Activated T-helper 2 cell treated with anti-CD3 and anti-CD28 coated beads, Interferon-gamma antibody, Interleukin-2, Interleukin-4, amounts not matched to agents 10 μg/mL and 5 μg/mL and 100 μg/mL, durations not matched to agents 14 hours and 24 hours and 36 hours (primary cell): ENCODE measurements at regions not wholly inside any gene's neighbourhood (a gene's known extent, or its start where the extent isn't known, plus 50 kb on each side); places are given as distances from the start of the nearest gene placed in this dataset.

ENCODE experiments used
- DNase-seq: peaks from one replicate; pipeline ENCODE4 v3.0.0; 2021; ENCODE audit warnings: low spot score
- H3K27ac Mint-ChIP-seq: one replicate; pipeline ENCODE4 v1.8.0; 2021; ENCODE audit warnings: mixed read lengths
- H3K27me3 Mint-ChIP-seq: one replicate; pipeline ENCODE4 v1.8.0; 2021; ENCODE audit warnings: low read depth, mixed read lengths
- H3K36me3 Mint-ChIP-seq: one replicate; pipeline ENCODE4 v1.8.0; 2021; ENCODE audit warnings: low read depth, mixed read lengths
- H3K4me1 Mint-ChIP-seq: one replicate; pipeline ENCODE4 v1.8.0; 2021; ENCODE audit warnings: low read depth, mixed read lengths
- H3K4me3 Mint-ChIP-seq: one replicate; pipeline ENCODE4 v1.8.0; 2021; ENCODE audit warnings: low read depth, mild to moderate bottlenecking, moderate library complexity, mixed read lengths
- H3K9me3 Mint-ChIP-seq: one replicate; pipeline ENCODE4 v1.8.0; 2021; ENCODE audit warnings: mixed read lengths
- intact Hi-C: fragments of 100-400 bp; cut with micrococcal nuclease; formaldehyde crosslinking; loops from one replicate; pipeline ENCODE4 v1.15.1; 2023

DNA sequence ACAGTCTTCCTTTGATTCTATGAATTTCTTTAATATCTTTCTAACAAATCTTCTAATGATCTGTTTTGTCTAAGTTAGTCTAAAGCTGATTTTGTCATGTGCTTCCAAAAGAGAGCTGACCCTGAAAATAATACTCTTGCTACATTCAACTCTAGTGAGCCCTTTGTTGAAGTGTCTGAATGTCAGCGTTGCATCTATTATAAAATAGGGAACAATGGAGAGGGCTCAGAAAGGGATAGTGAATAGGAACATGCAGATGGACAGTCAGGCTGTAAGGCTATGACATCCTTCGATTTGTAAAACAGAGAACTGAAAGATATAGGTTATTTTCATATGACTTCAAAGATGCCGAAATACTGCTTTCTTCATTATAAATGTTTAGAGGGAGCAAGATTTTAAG is 304.5 kb downstream of the GALC start:
- H3K4me3 Mint-ChIP-seq, result no peak overlapping the region
- intact Hi-C loops, result no loop called here
- no peak for DNase-seq
- H3K27me3 Mint-ChIP-seq, result no peaks in the 10 kb centered on the region
- no peaks in the 10 kb centered on the region for H3K4me1 Mint-ChIP-seq
- H3K36me3 Mint-ChIP-seq, result no peaks in the 10 kb centered on the region
- no peaks in the 10 kb centered on the region for H3K9me3 Mint-ChIP-seq
- no peak overlapping the region for H3K27ac Mint-ChIP-seq

DNA sequence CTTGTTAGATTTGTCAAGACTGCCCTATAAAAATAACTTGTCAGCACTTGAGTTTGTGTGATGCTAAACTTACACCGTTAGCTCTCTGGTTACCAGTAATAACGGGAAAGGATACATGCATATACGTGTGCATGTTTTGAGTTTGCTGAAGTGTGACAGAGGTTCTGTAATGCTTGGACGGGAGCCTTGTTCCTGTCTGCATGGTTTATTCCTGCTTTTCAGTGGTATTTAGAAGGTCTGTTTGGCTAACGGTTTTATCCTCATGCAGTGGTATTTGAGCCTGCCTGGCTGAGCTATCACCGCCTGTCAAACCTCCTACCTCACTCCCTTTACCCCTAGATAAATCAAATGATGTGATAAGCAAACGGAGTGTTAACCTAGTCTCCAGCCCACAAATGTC is 305.6 kb downstream of the GALC start:
- Mint-ChIP-seq H3K27ac (no peak overlapping the region), H3K36me3 (no peaks in the 10 kb centered on the region), H3K9me3 (no peaks in the 10 kb centered on the region), H3K27me3 (no peaks in the 10 kb centered on the region), H3K4me1 (no peaks in the 10 kb centered on the region), H3K4me3 (no peak overlapping the region)
- intact Hi-C loops, result no loop called here
- no peak for DNase-seq

DNA sequence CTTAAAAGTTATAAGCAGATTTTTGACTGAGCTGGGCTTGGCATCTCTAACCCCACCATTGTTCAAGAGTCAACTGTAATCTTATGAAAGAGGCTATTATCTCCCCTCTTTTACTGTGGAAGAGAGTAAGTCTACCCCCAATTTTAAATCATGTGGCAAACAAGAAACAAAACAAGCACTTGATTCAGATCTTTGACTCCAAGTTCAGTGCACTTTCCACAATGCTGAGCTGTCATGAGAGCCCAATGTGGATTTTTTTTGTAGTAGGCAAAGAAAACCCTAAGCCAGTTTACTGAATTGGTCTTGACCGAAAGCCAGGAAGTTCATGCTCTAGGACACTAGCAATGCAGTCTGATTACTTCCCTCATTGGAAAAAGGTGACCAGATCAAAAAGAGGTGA is 306.2 kb downstream of the GALC start:
- no peak overlapping the region for H3K4me3 Mint-ChIP-seq
- no peaks in the 10 kb centered on the region for H3K4me1 Mint-ChIP-seq

DNA sequence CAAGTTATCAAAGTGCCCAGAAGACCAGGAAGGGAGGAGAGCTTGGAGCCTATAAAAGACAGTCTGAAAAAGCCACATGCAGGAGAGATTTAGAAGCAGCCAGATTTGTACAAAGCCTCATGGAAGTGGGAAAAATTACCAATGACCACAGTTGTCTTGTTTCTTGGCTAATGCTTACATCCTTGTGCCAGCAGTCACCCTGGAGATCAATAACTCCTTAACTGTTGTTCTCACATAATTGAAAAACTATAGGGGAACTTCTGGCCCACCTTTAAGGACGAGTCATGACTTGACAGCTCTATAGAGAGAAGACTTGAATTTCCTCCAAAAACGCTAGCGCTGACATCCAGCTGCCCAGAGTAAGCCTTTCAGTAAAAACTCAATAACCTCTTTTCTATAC is 313.1 kb downstream of the GALC start:
- Mint-ChIP-seq H3K27ac (no peak overlapping the region), H3K36me3 (no peaks in the 10 kb centered on the region), H3K9me3 (no peaks in the 10 kb centered on the region), H3K4me1 (no peaks in the 10 kb centered on the region), H3K27me3 (no peaks in the 10 kb centered on the region), H3K4me3 (no peak overlapping the region)
- intact Hi-C loops, result no loop called here
- DNase-seq, result no peak

More for the DNA sequence above, 306.2 kb downstream of the GALC start:
- H3K36me3 Mint-ChIP-seq, result no peaks in the 10 kb centered on the region
- DNase-seq, result no peak
- no peaks in the 10 kb centered on the region for H3K9me3 Mint-ChIP-seq
- H3K27ac Mint-ChIP-seq, result no peak overlapping the region
- no peaks in the 10 kb centered on the region for H3K27me3 Mint-ChIP-seq
- intact Hi-C loops, result no loop called here

DNA sequence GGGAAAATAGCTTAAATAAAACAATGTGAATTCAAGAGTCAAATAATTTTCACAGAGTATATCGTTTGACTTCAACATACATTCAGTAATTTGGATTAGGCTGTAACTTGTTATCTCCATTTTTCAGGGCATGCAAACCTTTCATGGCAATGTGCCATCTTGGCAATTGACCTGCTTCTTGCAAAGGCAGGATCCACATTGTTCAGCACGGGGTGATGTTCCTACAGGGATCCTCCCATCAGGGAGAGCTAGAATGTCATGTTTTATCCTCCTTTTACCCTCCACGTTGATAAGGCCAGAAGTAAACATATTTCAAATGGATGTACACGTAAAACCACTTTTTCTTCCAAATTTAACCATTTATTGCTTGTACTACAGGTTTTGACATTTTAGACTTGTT is 314.4 kb downstream of the GALC start:
- H3K9me3 Mint-ChIP-seq, result no peaks in the 10 kb centered on the region
- intact Hi-C loops, result no loop called here
- no peak overlapping the region for H3K27ac Mint-ChIP-seq
- no peaks in the 10 kb centered on the region for H3K36me3 Mint-ChIP-seq
- H3K27me3 Mint-ChIP-seq, result no peaks in the 10 kb centered on the region
- H3K4me1 Mint-ChIP-seq, result no peaks in the 10 kb centered on the region
- no peak overlapping the region for H3K4me3 Mint-ChIP-seq
- no peak for DNase-seq

DNA sequence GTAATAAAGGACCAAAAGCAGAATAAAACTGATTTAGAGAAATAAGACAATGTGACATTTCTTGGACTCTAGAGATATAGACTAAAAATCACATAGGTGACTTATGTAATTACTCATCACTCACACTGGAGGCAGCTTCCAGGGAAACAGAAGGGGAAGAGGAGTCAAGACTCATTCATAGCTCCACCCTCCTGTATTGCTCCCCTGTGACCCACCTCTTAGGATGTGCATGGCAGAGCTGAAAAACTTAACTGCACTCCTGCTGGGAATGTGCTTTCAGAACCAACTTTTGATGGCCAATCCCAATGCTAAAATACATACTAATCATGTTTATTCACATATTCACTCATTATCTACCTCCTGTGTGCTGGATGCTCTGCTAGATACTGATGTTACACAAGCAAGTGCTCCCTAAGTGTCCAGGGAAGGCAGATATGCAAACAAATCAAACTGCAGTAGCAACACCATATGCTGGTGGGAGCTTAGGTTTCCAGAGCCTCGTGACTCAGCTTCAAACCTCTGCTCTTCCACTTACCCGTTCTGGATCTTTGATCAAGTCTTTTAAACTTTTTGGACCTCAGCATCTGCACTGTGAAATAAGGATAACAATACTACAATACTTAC is 316.1 kb downstream of the GALC start:
- Mint-ChIP-seq H3K27me3 (no peaks in the 10 kb centered on the region), H3K9me3 (no peaks in the 10 kb centered on the region), H3K36me3 (no peaks in the 10 kb centered on the region), H3K27ac (no peak overlapping the region), H3K4me3 (no peak overlapping the region), H3K4me1 (no peaks in the 10 kb centered on the region)
- DNase-seq, result no peak
- intact Hi-C loops, result no loop called here

DNA sequence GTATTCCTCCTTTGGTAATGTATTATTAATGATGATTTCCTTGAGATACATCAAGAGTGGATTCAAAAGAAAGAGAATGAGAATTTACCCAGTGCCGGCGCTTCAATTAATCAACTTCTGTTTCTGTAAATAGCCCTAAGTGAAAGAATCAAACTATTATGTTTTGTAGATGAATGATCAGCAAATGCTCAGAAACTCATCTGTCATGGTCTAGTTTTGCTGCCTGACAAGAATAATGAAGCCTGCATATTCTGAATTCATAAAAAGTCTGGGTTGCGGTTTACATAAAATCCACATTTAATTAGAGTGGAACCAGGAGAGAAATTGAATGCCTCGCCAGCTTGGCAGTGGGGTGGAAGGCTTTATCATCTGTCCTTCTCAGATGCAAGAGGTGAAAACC is 325.3 kb downstream of the GALC start:
- intact Hi-C loops, result no loop called here
- DNase-seq, result no peak
- no peaks in the 10 kb centered on the region for H3K27me3 Mint-ChIP-seq
- no peaks in the 10 kb centered on the region for H3K36me3 Mint-ChIP-seq
- H3K4me3 Mint-ChIP-seq, result no peak overlapping the region
- H3K9me3 Mint-ChIP-seq, result peaks cover 4% of the 10 kb centered on the region
- no peaks in the 10 kb centered on the region for H3K4me1 Mint-ChIP-seq
- no peak overlapping the region for H3K27ac Mint-ChIP-seq

DNA sequence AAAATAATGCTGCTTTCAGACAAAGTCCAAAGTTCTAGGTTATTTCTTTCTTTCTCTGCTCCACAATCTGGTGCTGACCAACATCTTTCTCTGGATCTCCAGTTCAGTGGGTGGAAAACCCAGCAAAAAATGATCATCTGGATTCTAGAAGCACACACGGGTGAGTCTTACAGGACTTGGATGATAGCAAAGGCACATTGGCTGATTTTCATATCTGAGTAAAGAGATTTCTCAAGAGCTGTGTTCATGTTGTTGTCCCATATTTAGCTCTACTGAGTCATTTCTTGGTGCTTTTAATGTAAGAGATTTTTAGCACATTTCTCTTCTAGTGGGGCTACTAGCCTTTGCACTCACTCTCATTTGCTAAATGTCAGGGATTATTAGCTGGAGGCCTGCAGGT is 336.7 kb downstream of the GALC start:
- no peaks in the 10 kb centered on the region for H3K27me3 Mint-ChIP-seq
- H3K4me3 Mint-ChIP-seq, result no peak overlapping the region
- peaks cover 16% of the 10 kb centered on the region for H3K9me3 Mint-ChIP-seq
- no peaks in the 10 kb centered on the region for H3K4me1 Mint-ChIP-seq
- DNase-seq, result no peak
- no peaks in the 10 kb centered on the region for H3K36me3 Mint-ChIP-seq
- intact Hi-C loops, result no loop called here
- H3K27ac Mint-ChIP-seq, result no peak overlapping the region

DNA sequence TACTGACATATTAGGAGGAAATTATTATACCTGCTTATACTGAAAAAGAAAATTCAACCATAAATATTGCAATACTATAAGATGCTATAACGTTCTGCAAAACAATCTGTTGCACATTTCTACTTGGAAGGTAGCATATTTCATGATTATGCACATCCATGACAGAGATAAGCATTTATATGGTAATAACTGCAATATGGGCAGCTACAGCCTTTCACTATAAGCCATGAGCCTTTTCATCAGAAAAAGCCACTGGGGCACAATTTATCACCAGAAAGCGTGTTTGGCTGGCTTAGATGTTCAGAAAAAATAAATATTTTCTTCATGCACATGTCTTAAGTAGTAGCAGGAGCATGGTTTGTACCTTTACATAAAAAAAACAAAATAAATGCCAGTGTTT is 340.7 kb downstream of the GALC start:
- no peak for DNase-seq
- Mint-ChIP-seq H3K27me3 (no peaks in the 10 kb centered on the region), H3K4me3 (no peak overlapping the region), H3K9me3 (peaks cover 26% of the 10 kb centered on the region), H3K36me3 (no peaks in the 10 kb centered on the region), H3K27ac (no peak overlapping the region), H3K4me1 (no peaks in the 10 kb centered on the region)
- intact Hi-C loops, result no loop called here

DNA sequence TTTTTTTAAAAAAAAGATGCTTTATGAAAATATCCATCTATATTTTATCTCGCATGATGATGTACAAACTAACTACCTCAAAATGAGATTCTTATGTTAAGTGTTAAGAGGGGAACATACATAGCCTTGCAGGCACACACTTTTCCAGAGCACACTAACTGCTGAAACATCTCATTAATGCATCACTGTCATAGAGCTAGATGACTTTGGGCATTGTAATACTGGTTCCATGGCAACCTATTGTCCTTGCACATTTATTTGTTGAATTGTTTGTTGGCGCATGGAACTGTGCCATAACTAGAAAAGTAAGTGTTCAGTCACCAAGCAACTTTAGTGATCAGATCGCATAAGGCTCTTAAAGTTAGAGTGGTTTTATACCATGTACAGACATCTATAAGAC is 348.3 kb downstream of the GALC start:
- no peak overlapping the region for H3K27ac Mint-ChIP-seq
- H3K36me3 Mint-ChIP-seq, result no peaks in the 10 kb centered on the region
- intact Hi-C loops, result no loop called here
- no peak for DNase-seq
- peaks cover 17% of the 10 kb centered on the region for H3K9me3 Mint-ChIP-seq
- H3K27me3 Mint-ChIP-seq, result no peaks in the 10 kb centered on the region
- H3K4me1 Mint-ChIP-seq, result no peaks in the 10 kb centered on the region
- no peak overlapping the region for H3K4me3 Mint-ChIP-seq

DNA sequence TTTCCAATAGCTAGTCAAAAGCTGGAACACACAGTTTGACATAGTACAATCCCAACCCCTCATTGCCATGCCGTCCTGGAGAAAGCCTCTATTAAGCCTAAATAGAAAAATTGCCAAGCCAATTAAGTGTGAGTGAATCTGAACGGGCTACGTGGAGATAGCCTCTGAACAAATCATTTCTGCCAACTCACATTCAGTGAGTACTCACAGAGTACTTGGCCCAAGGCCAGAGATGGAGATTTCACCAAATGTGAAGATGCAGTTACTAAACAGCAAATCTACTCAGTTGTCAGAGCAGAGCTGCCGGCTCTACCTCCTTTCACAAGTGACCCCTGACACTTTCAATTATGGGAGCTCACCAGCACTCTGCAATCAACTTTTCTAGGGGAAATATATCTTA is 350.0 kb downstream of the GALC start:
- H3K9me3 Mint-ChIP-seq, result peaks cover 3% of the 10 kb centered on the region
- no peak overlapping the region for H3K27ac Mint-ChIP-seq
- no peaks in the 10 kb centered on the region for H3K36me3 Mint-ChIP-seq
- DNase-seq, result no peak
- no peaks in the 10 kb centered on the region for H3K27me3 Mint-ChIP-seq
- H3K4me3 Mint-ChIP-seq, result no peak overlapping the region
- intact Hi-C loops, result no loop called here
- H3K4me1 Mint-ChIP-seq, result no peaks in the 10 kb centered on the region

DNA sequence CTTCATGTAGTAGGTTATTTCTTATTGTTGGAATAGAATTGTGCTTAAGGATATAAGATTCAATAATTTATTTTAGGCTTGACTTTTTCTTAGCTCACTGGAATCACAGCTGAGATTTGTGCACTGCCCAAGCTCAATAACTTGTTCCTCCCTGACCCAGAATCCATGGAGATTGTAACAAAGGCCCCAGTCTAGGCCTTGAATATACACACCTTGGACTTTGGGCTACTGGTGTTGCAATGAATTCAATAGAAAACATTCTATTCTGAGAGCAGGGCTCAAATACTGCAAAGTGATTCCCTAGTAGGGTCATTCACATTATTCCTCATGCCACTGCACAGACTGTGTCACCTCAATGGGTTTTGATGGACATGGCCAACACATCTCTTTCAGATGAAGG is 352.4 kb downstream of the GALC start:
- Mint-ChIP-seq H3K4me1 (no peaks in the 10 kb centered on the region), H3K36me3 (no peaks in the 10 kb centered on the region), H3K9me3 (no peaks in the 10 kb centered on the region)

DNA sequence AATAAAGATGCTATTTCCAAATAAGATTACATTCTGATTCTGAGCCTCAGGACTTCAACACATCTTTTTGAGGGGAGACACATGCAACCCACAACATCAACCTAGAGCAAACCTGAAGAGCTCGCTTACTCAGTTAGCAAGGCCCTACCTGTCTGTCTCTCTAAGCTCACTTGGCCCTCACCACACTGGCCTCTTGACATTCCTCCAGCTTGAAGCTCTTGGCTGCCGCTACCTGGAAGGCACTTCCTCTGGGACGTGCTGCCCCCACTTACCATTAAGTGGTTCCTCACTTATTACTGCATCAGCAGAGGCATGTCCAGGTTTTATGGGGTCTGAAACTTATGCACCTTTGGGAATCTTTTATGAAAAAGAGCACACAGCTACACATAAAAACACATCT is 354.8 kb downstream of the GALC start:
- Mint-ChIP-seq H3K9me3 (no peaks in the 10 kb centered on the region), H3K27me3 (no peaks in the 10 kb centered on the region), H3K4me3 (no peak overlapping the region), H3K27ac (no peak overlapping the region), H3K36me3 (no peaks in the 10 kb centered on the region), H3K4me1 (no peaks in the 10 kb centered on the region)
- intact Hi-C loops, result no loop called here
- no peak for DNase-seq

More for the DNA sequence above, 352.4 kb downstream of the GALC start:
- no peak for DNase-seq
- Mint-ChIP-seq H3K27ac (no peak overlapping the region), H3K4me3 (no peak overlapping the region), H3K27me3 (no peaks in the 10 kb centered on the region)
- intact Hi-C loops, result no loop called here

DNA sequence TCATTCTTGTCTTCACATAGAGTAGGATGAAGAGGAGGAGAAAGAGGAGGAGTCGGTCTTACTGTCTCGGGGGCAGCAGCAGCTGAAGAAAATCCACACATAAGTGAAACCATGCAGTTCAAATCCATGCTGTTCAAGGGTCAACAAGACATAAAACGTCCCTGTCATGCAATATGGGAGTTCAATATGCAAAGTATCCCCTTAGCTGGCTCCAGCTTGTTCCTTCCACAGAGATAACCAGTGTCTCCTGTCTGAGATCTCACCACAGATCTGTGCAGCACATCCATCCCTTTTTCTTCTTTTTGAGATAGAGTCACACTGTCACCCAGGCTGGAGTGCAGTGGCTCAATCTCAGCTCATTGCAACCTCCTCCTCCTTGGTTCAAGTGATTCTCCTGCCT is 357.5 kb downstream of the GALC start:
- Mint-ChIP-seq H3K27ac (no peak overlapping the region), H3K4me3 (no peak overlapping the region), H3K36me3 (no peaks in the 10 kb centered on the region), H3K27me3 (no peaks in the 10 kb centered on the region), H3K9me3 (no peaks in the 10 kb centered on the region), H3K4me1 (no peaks in the 10 kb centered on the region)
- intact Hi-C loops, result no loop called here
- DNase-seq, result no peak
